ENCODE measurements at regions not wholly inside any gene's neighbourhood (a gene's known extent, or its start where the extent isn't known, plus 50 kb on each side); places are given as distances from the start of the nearest gene placed in this dataset.

GRCh38 chr12:45122768-45123380 lies 72.0 kb upstream of the DBX2 start:
- H3K4ac ChIP-seq (ENCODE audit: low read depth, low read length), result no peak overlapping the region
- no peak overlapping the region for H4K91ac ChIP-seq (ENCODE audit: insufficient read depth, low read depth, low read length)
- H2BK20ac ChIP-seq (ENCODE audit: low read depth, low read length), result no peak overlapping the region
- intact Hi-C loops (cut with micrococcal nuclease), result loop anchor here (5.0 to 10.0 kb wide), 2 partner anchors 151 to 1108 kb away; no protein-coding TSS in a partner anchor
- dilution Hi-C loops (cut with HindIII; ENCODE audit: low sequenced_read_pairs, unreplicated experiment), result no loop called here
- POLR2A ChIA-PET (ENCODE audit: unreplicated experiment), result no interaction called here
- no peak overlapping the region for H3K18ac ChIP-seq (ENCODE audit: low read depth, low read length)
- no peak overlapping the region for H2AK9ac ChIP-seq (replicated peaks; ENCODE audit: low read depth, low read length, poor library complexity)
- H3K23ac ChIP-seq (ENCODE audit: low read depth, low read length), result no peak overlapping the region
- no peak overlapping the region for H3K4me3 ChIP-seq (ENCODE audit: insufficient read depth, low read depth, low read length)
- peak; percentile 21 for DNase-seq
- no peak overlapping the region for H2AK5ac ChIP-seq (ENCODE audit: low read depth, low read length)
- H3K27ac ChIP-seq (ENCODE audit: insufficient read depth, low read length), result no peak overlapping the region
- H3K36me3 ChIP-seq (ENCODE audit: control insufficient read depth, insufficient read depth, low read length), result no peaks in the 10 kb centered on the region
- no peaks in the 10 kb centered on the region for H3K4me1 ChIP-seq (ENCODE audit: control insufficient read depth, insufficient read depth, low read length)
- H3K9me3 ChIP-seq (ENCODE audit: control insufficient read depth, insufficient read depth, low read length), result no peaks in the 10 kb centered on the region
- H3K27me3 ChIP-seq (ENCODE audit: control insufficient read depth, insufficient read depth, low read length), result peaks cover 1% of the 10 kb centered on the region; the same call in 1 of the 2 replicates
- no peak overlapping the region for H4K8ac ChIP-seq (ENCODE audit: low read depth in 2 of 2, low read length in 2 of 2)
- TF ChIP-seq RFX5 (IDR thresholded peaks at IDR 0.05; ENCODE audit: low read depth, low read length) (no peak), CTCF (conservative IDR thresholded peaks at IDR 0.05; ENCODE audit: low read depth, low read length) (peak; percentile 34), RAD21 (IDR thresholded peaks at IDR 0.05; ENCODE audit: low read length) (peak; percentile 22; the same call in 1 of the 2 replicates)
- H3K14ac ChIP-seq (replicated peaks; ENCODE audit: low read depth, low read length), result no peak overlapping the region
- no peak overlapping the region for H2BK15ac ChIP-seq (ENCODE audit: low read depth, low read length)
- no peak overlapping the region for H2BK120ac ChIP-seq (ENCODE audit: low read depth, low read length)
- in situ Hi-C loops (cut with MboI; ENCODE audit: low sequenced_read_pairs), result no loop called here
- no peak overlapping the region for H2AFZ ChIP-seq (replicated peaks; ENCODE audit: low read length, poor library complexity)
- H3K4me2 ChIP-seq (ENCODE audit: low read depth, low read length), result no peak overlapping the region
- no peaks in the 10 kb centered on the region for H3K79me1 ChIP-seq (ENCODE audit: low read depth in 1 of 2, low read length in 2 of 2)
- H3K9ac ChIP-seq (ENCODE audit: low read depth, low read length), result no peak overlapping the region
- no peaks in the 10 kb centered on the region for H3K9me1 ChIP-seq (ENCODE audit: insufficient read depth, low read length)
- no CpG with 5 or more reads among the region's 6 CpGs for WGBS, 2 experiments (ENCODE audit: extremely low coverage in 2 of 2, insufficient read length in 1 of 2)
- CTCF ChIA-PET, result interaction anchor here (0.6 to 1.0 kb wide), 2 partner anchors 11 to 174 kb away, joined by 3 to 5 read pairs; no protein-coding TSS in a partner anchor
- no peak overlapping the region for H4K5ac ChIP-seq (ENCODE audit: low read depth, low read length)
- BruUV-seq (replicated peaks), result no TSS peak
- peak; percentile 42; the same call in 1 of the 2 replicates for ATAC-seq (ENCODE audit: low read depth)
- no peaks in the 10 kb centered on the region for H4K20me1 ChIP-seq (ENCODE audit: insufficient read depth, low read length)
- H2BK5ac ChIP-seq (ENCODE audit: low read depth, low read length, poor library complexity, severe bottlenecking), result no peak overlapping the region
- H3K56ac ChIP-seq (ENCODE audit: extremely low read depth, insufficient read depth, low read length), result no peak overlapping the region
